HG03095 (cell line): ENCODE measurements at regions not wholly inside any gene's neighbourhood (a gene's known extent, or its start where the extent isn't known, plus 50 kb on each side); places are given as distances from the start of the nearest gene placed in this dataset.
"Not testable (repeated sequence)": the region's sequence is repeated elsewhere in the genome, so short reads cannot be mapped to it uniquely, and the experiment has no call there.

ENCODE experiments used
- ATAC-seq: cut with Tn5 transposase; IDR thresholded peaks from one replicate; pipeline ENCODE4 v1.9.1; 2021; ENCODE audit warnings: moderate library complexity; ENCODE audit not compliant: unreplicated experiment

GRCh38 chr18:30469091-30469490 is 573.5 kb downstream of the DSC3 start:
- no peak for ATAC-seq

GRCh38 chr18:30465096-30465495 is 577.4 kb downstream of the DSC3 start:
- no peak for ATAC-seq

DNA sequence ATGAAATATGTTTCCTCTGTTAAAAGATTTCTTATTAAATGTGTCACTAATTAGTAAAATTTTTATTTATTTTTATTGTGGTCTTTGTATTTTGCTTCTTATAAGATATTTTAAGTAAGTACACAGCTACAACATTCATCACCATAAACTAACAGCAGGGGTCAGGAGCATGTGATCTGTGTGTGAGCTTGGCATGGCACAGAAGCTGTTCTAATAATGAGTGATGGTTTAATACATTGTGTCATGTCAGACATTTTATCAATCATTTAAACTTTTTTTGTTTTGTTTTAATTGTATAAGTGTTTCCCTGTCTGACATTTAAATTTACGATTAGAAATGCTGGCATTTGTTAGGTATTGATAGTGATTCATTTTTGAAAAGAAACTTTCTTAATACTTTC is 585.4 kb downstream of the DSC3 start:
- no peak for ATAC-seq

- ATAC-seq: no peak
These were observed 586.8 kb downstream of the DSC3 start for GRCh38 chr18:30455741-30456140.

GRCh38 chr18:30454920-30455319 is 587.6 kb downstream of the DSC3 start:
- ATAC-seq: no peak

DNA sequence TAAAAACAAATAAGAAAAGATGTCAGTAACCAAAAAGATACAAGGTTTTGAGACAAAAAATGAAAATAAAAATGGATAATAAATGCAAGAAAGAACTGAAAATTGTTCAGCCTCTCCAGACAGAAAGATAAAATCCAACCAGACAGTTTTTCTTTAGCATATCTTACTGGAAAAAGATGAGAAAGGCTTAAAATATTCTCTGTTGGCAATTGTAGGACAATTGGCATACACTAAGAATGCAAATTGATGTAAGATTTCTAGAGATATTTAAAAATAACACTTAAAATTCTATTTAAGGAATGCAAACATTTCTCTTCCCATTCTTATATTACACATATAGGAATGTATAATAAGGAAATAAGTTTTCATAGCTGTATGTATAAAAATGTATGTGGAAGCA is 590.6 kb downstream of the DSC3 start:
- no peak for ATAC-seq

GRCh38 chr18:30450927-30451326 is 591.6 kb downstream of the DSC3 start:
- ATAC-seq: no peak

DNA sequence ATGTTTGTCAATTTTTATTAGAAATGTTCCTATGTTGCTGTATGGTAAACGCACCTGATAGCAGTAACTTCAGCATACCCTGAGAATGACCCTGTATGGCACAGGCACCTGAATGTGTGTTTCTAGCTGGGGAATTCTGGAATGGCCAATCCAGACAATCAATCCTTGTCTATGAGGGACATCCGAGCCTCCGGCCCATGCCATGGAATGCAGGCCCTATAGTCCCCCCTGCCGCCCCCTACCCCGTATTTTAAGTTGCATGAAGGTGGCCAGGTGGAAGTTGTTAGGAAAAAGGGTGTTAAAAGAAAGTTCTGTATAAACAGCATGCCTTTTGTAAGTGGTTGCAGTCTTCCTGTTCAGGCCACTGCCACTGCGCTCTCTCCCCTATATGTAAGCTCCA is 595.9 kb downstream of the DSC3 start:
- ATAC-seq: no peak

DNA sequence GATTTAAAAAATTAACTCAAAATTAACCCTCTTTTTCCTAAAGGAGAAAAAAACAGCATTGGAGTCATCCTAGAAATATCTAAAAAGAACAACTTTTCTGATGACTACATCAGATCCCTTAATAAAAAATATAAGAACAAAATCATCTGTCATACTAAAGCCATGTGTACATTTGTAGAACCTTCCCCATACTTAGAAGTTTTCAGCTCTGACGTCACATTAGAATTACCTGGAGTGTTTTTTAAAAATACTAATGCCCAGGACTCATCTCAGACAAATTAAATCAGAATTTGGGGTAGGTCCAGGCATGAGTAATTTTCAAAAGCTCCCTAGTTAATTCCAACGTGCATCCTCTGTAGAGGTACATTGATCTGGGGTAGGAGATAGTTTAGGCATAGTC is 598.0 kb downstream of the DSC3 start:
- ATAC-seq: no peak

- no peak for ATAC-seq
These were observed 602.2 kb downstream of the DSC3 start for GRCh38 chr18:30440351-30440750.

- no peak for ATAC-seq
These were observed 603.4 kb downstream of the DSC3 start for GRCh38 chr18:30439174-30439573.

GRCh38 chr18:30432349-30432748 is 610.2 kb downstream of the DSC3 start:
- no peak for ATAC-seq

DNA sequence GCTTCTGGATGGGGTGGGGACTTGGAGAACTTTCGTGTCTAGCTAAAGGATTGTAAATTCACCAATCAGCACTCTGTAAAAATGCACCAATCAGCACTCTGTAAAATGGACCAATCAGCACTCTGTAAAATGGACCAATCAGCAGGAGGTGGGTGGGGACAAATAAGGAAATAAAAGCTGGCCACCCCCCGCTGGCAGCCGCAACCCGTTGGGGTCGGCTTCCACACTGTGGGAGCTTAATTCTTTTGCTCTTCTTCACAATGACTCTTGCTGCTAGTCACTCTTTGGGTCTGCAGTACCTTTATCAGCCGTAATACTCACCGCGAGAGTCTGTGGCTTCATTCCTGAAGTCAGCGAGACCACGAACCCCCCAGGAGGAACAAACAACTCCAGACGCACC is 623.1 kb downstream of the DSC3 start:
- ATAC-seq: not testable (repeated sequence)

- no peak for ATAC-seq
These were observed 626.6 kb downstream of the DSC3 start for GRCh38 chr18:30415903-30416302.

DNA sequence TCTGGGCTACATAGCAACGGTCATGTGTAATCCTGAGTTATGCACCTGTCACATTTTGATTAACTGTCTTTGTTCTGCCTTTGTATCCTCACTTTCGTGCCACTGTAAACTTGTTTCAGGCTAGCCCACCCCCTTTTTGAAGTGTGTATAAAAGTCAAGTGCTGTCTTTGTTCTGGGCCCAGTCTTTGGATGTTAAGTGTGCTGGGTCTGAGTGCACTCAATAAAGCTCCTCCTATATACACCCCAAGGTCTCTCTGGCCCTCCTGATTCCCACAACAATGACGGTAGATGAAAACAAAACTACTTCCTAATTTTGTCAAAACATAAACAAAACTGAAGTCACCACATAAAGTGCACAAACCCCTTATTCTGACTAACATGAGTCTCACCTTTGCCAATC is 633.4 kb downstream of the DSC3 start:
- no peak for ATAC-seq

GRCh38 chr18:30406728-30407127 is 635.8 kb downstream of the DSC3 start:
- ATAC-seq: no peak

DNA sequence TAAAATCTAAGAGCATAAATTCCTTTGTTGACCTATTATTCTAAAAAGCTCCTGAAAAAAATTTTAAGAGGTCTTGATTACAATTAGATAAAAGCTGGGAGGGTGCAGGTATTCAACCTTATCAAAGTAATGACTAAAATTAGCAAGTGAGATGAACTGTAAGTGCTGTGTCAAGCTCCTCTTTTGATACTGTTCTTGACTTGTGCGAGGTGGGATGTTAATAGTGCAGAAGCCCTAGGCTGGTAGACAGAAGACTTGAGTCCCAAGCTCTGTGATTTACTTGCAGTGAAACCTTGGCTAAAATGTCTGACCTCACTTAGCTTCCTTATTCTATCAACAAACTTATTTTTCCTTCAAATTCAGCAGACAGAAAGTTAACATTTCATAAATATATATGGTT is 637.5 kb downstream of the DSC3 start:
- ATAC-seq: no peak

DNA sequence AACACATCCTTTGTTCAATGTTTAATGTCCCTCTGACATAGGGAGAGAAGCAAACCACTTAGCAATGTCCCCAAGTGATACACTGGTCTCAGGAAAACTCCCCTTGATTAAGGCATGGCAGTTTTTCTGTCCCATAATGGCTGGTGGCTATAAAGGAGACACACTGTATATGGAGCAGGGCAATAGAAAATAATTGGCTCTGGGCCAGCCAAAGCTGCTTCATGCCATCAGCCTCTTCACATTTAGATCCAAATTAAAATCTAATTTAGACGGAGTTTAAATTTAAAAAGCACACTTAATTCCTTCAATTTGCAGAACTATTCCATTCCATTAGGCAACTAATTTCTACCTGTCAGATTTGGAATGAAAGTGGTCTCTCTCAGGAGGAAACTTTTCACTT is 638.1 kb downstream of the DSC3 start:
- ATAC-seq: no peak

- ATAC-seq: no peak
These were observed 639.3 kb downstream of the DSC3 start for GRCh38 chr18:30403278-30403677.

DNA sequence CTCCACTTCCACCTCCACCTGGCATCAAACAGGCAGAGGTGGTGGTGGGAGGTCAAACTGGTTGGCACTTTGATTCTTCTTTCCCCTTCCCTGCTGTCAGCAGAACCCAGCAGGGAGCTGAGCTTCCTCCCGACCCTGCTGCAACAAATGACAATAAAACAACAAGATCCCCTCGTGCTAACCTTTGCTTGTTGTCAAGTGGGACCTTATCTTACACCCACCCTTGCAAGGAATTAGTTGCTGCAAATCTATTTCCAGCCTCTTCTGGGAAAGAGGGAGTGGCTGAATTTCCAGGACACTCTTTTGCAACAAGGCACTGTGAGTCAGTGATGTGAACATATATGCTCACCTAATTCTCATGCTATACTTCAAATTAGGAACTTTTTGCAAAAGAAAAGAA is 655.1 kb downstream of the DSC3 start:
- no peak for ATAC-seq

- no peak for ATAC-seq
These were observed 655.9 kb downstream of the DSC3 start for GRCh38 chr18:30386624-30387023.

- ATAC-seq: no peak
These were observed 656.9 kb downstream of the DSC3 start for GRCh38 chr18:30385684-30386083.

DNA sequence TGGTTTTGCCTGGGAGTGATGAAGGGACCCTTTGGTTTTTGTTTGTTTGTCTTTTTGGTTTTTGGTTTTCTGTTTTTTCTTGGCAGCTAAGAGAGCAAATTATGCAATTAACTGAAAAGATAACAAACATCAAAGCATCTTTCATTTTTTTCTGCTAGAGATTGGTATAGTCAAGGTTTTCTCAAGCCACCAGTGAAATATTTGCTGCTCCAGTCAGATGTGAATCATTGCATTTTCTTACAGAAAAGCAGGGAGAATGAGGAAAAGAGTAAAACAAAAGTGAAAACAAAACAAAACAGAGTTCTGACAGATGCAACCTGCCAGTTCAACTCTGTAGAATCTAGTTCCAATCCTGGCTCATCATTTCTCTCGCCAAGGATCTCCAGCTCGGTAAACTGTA is 660.7 kb downstream of the DSC3 start:
- ATAC-seq: no peak

DNA sequence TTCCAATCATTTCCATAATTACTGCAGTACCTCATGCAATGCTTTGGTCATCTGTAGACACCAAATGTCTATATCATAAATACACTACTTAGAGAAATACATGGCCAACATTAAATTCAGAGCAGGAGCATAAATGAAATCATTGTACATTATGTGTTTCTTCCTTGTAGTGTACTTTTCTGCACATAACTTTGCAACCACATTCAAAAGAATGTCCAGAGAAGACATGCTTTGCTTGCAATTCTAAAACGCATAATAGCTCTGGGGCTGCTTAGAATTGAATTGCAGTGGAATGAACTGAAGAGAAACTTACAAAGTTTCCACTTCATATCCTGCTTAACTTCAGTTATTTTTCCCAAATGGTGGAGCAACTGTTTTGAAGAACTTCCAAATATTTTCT is 664.4 kb downstream of the DSC3 start:
- ATAC-seq: no peak
